HL-60 (cell line): ENCODE measurements at regions not wholly inside any gene's neighbourhood (a gene's known extent, or its start where the extent isn't known, plus 50 kb on each side); places are given as distances from the start of the nearest gene placed in this dataset.

Experiments used
- GABPA ChIP-seq: IDR thresholded peaks from 2 replicates; pipeline ENCODE4 v1.6.1; 2012; ENCODE audit warnings: low read depth
- POLR2AphosphoS5 ChIP-seq: IDR thresholded peaks from 2 replicates; pipeline ENCODE4 v1.6.1; 2012; ENCODE audit warnings: low read depth
- REST ChIP-seq: IDR thresholded peaks from 2 replicates; pipeline ENCODE4 v1.6.1; 2012; ENCODE audit warnings: low read depth; ENCODE audit not compliant: insufficient replicate concordance
- SPI1 ChIP-seq: IDR thresholded peaks from 2 replicates; pipeline ENCODE4 v1.6.1; 2012; ENCODE audit warnings: low read depth, mild to moderate bottlenecking, borderline replicate concordance
- TF ChIP-seq, protein P1 (sequence below): IDR thresholded peaks from one replicate; pipeline ENCODE4 v1.5.1; 2011; ENCODE audit warnings: low read length, control low read depth, inconsistent platforms; ENCODE audit not compliant: insufficient read depth

DNA sequence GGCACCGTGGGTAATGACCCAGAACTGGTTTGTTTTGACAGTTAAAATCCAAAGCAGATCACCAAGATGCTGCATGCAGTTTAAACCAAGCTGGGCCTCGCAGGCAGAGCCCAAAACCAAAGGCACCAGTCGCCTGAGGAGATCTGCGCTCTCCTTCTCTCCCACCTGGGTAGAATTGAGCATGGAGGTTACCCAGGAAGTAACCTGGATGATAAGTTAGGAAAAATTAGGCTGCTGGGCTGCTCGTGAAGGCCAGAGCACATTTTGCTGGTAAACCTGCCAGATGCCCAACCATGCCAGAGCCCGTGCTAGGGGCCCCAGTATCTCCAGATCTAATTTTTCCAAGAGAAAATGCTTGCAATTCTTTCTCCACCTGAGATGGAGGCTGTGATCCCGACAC, 388.3 kb upstream of the MGMT start:
- TF ChIP-seq, protein P1, sequence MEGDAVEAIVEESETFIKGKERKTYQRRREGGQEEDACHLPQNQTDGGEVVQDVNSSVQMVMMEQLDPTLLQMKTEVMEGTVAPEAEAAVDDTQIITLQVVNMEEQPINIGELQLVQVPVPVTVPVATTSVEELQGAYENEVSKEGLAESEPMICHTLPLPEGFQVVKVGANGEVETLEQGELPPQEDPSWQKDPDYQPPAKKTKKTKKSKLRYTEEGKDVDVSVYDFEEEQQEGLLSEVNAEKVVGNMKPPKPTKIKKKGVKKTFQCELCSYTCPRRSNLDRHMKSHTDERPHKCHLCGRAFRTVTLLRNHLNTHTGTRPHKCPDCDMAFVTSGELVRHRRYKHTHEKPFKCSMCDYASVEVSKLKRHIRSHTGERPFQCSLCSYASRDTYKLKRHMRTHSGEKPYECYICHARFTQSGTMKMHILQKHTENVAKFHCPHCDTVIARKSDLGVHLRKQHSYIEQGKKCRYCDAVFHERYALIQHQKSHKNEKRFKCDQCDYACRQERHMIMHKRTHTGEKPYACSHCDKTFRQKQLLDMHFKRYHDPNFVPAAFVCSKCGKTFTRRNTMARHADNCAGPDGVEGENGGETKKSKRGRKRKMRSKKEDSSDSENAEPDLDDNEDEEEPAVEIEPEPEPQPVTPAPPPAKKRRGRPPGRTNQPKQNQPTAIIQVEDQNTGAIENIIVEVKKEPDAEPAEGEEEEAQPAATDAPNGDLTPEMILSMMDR: no peak
- TF ChIP-seq POLR2AphosphoS5: no peak
- TF ChIP-seq REST: no peak
- TF ChIP-seq SPI1: no peak
- TF ChIP-seq GABPA: no peak
